GM12892 (cell line): ENCODE measurements at regions not wholly inside any gene's neighbourhood (a gene's known extent, or its start where the extent isn't known, plus 50 kb on each side); places are given as distances from the start of the nearest gene placed in this dataset.

Experiments used
- POLR2A ChIP-seq: IDR thresholded peaks from 2 replicates; pipeline ENCODE4 v1.6.1; 2011; ENCODE audit warnings: low read depth, low read length, control low read depth
- POLR2AphosphoS5 ChIP-seq: IDR thresholded peaks from 2 replicates; pipeline ENCODE4 v1.6.1; 2011; ENCODE audit warnings: low read depth, low read length, control low read depth

DNA sequence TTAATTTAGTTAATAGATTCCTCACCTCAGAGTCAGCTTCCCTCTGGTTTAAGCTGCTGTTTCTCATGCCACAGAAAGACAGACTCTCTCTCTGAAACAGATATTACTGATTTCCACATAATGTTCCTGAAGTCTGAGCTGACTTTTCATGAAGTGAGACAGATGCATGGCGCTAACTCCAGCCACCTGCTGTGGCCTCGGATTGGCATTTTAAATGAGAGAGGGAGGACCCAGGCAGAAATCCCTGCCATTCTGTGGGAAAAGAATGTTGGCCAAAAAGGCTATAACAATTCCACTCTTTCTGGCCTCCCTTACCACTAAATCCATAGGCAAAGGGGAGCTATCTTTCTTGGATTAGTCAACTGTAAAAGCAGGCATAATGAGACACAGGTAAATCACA, 354.1 kb upstream of the CDH4 start:
- TF ChIP-seq POLR2AphosphoS5 (no peak), POLR2A (no peak)
